ENCODE measurements at regions not wholly inside any gene's neighbourhood (a gene's known extent, or its start where the extent isn't known, plus 50 kb on each side); places are given as distances from the start of the nearest gene placed in this dataset.

DNA sequence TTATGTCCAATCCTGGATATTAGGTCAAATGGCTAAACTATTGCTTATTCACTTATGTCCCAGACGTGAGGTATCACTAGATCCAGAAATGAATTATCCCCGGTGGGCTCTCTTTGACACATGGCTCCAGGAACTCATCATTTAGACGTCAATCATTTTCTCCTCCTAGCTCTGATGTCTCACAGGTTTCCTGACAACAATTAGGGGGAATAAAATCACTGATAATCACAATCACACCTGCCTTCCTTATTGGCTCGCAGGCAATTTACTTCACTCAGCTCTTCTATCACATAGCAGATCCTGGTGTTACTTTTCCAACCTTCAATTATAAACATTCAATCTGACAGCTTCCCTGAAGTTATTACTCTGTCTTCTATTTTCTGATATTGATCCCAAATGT, 634.0 kb upstream of the TENM4 start:
- Histone ChIP-seq H3K27me3 (no peaks in the 10 kb centered on the region), H3K4me3 (no peak overlapping the region), H3K27ac (no peak overlapping the region), H3K36me3 (no peaks in the 10 kb centered on the region), H3K9me3 (no peaks in the 10 kb centered on the region), H3K4me1 (no peaks in the 10 kb centered on the region)
- DNase-seq: no peak
- intact Hi-C loops (cut with DNase I): no loop called here
- 82 to 85% methylated on average over 4 of the region's 4 CpGs for WGBS, 2 donors
- TF ChIP-seq, protein P1, sequence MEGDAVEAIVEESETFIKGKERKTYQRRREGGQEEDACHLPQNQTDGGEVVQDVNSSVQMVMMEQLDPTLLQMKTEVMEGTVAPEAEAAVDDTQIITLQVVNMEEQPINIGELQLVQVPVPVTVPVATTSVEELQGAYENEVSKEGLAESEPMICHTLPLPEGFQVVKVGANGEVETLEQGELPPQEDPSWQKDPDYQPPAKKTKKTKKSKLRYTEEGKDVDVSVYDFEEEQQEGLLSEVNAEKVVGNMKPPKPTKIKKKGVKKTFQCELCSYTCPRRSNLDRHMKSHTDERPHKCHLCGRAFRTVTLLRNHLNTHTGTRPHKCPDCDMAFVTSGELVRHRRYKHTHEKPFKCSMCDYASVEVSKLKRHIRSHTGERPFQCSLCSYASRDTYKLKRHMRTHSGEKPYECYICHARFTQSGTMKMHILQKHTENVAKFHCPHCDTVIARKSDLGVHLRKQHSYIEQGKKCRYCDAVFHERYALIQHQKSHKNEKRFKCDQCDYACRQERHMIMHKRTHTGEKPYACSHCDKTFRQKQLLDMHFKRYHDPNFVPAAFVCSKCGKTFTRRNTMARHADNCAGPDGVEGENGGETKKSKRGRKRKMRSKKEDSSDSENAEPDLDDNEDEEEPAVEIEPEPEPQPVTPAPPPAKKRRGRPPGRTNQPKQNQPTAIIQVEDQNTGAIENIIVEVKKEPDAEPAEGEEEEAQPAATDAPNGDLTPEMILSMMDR (IDR thresholded peaks at IDR 0.05): no peak
- no peak for TF ChIP-seq EP300 (IDR thresholded peaks at IDR 0.05)
- no peak for TF ChIP-seq POLR2A (IDR thresholded peaks at IDR 0.05)
- TF ChIP-seq POLR2AphosphoS5 (IDR thresholded peaks at IDR 0.05): no peak

DNA sequence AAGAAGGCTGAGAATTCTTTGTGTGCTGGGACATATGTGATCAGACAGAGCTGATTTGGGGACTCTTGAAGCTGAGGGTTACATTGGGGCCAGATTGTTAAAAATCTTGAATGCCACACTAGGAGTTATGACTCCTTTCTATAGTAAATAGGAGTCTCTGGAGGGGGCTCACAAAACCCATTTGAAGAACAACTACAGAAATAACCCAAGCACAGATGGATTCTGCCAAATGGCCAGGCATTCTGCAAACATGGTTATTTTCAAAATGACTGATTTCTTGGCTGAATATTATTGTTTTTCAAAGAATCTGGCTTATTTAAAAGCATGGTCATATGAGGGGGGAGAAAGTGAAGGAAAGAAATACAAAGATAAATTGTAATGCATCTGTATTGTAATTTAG, 625.5 kb upstream of the TENM4 start:
- TF ChIP-seq POLR2AphosphoS5 (IDR thresholded peaks at IDR 0.05) (no peak), POLR2A (IDR thresholded peaks at IDR 0.05) (no peak), EP300 (IDR thresholded peaks at IDR 0.05) (no peak)
- TF ChIP-seq, protein P1 (IDR thresholded peaks at IDR 0.05): no peak
- intact Hi-C loops (cut with DNase I): no loop called here

DNA sequence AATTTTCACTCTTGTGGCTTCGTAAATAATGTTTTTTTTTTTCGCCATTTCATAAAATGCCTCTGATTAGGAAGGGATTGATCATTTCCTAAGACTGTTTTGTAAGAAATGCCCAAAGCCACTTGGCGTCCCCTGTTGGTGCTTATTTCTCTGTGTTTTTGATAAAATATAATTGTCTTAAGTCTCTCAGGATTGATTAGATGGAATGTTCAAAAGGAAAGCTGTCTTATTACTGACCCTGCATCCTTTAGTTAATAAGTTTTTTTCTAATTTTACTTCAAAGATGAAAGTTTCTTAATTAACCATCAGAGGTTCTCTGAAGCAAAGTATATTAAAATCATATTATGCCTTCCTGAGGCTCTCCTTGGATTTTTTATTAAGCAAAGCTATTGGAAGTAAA, 624.3 kb upstream of the TENM4 start:
- intact Hi-C loops (cut with DNase I): no loop called here
- H3K9me3 ChIP-seq: no peaks in the 10 kb centered on the region
- H3K36me3 ChIP-seq: no peaks in the 10 kb centered on the region
- no peak for DNase-seq
- TF ChIP-seq, protein P1 (IDR thresholded peaks at IDR 0.05): no peak
- TF ChIP-seq POLR2AphosphoS5 (IDR thresholded peaks at IDR 0.05): no peak
- TF ChIP-seq POLR2A (IDR thresholded peaks at IDR 0.05): no peak
- TF ChIP-seq EP300 (IDR thresholded peaks at IDR 0.05): no peak
- no peaks in the 10 kb centered on the region for H3K27me3 ChIP-seq
- H3K4me1 ChIP-seq: no peaks in the 10 kb centered on the region
- H3K4me3 ChIP-seq: no peak overlapping the region
- no peak overlapping the region for H3K27ac ChIP-seq
- WGBS, 2 donors: 93 to 95% methylated on average over 3 of the region's 3 CpGs

More for the DNA sequence above, 625.5 kb upstream of the TENM4 start:
- H3K9me3 ChIP-seq: no peaks in the 10 kb centered on the region
- no peak overlapping the region for H3K27ac ChIP-seq
- H3K36me3 ChIP-seq: no peaks in the 10 kb centered on the region
- no peak for DNase-seq
- no peaks in the 10 kb centered on the region for H3K4me1 ChIP-seq
- no peaks in the 10 kb centered on the region for H3K27me3 ChIP-seq
- H3K4me3 ChIP-seq: no peak overlapping the region

DNA sequence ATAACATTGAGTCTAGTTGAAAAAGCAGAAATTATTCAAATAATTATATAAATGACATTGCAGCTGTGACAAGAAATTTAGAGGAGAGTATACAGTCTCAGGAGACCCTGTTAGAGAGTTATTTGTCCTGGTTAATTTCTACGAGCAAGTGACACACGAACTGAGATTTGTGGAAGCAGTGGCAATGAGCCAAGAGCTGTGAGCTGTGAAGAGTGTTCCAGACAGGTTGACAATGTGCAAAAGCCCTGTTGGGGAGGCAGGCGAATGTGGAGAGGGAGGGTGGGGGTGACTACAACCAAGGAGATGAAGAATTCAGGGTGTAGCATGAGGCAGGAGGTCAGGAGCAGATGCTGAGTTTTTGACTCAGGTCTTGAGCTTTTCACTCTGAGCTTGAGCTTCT, 620.2 kb upstream of the TENM4 start:
- Histone ChIP-seq H3K9me3 (no peaks in the 10 kb centered on the region), H3K27ac (no peak overlapping the region), H3K36me3 (no peaks in the 10 kb centered on the region), H3K4me1 (no peaks in the 10 kb centered on the region), H3K4me3 (no peak overlapping the region), H3K27me3 (no peaks in the 10 kb centered on the region)
- intact Hi-C loops (cut with DNase I): no loop called here
- DNase-seq: no peak
- 79 to 80% methylated on average over 3 of the region's 3 CpGs for WGBS, 2 donors
- TF ChIP-seq POLR2A (IDR thresholded peaks at IDR 0.05): no peak
- TF ChIP-seq POLR2AphosphoS5 (IDR thresholded peaks at IDR 0.05): no peak
- TF ChIP-seq EP300 (IDR thresholded peaks at IDR 0.05): no peak
- TF ChIP-seq, protein P1 (IDR thresholded peaks at IDR 0.05): no peak

DNA sequence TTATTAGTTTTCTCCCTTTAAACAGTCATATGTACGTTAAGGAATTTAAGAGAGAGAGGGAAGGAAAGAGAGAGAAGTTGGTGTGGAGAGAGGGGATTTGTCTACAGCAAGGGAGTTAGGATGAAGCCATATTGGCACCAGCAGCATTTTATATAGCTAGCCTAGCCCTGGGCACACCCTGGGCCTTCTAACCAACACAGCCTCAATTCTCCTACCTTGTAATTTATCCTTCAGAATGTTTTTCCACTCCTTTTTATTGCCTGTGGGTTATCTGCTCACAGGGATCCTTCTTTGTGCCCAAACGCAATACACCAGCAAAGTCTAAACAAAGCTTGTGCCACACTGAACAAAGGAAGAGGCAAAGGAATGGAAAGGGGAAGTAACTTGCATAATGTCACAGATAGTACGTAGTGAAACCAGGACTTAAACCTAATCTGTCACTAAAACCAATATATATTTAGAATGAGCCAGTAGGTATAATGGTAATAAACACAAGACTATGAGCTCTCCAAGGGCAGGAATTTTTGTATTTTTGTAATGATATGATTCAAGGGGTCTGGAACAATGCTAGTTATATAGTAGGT, 613.8 kb upstream of the TENM4 start:
- H3K27me3 ChIP-seq: no peaks in the 10 kb centered on the region
- DNase-seq: no peak
- no peaks in the 10 kb centered on the region for H3K9me3 ChIP-seq
- intact Hi-C loops (cut with DNase I): no loop called here
- no peaks in the 10 kb centered on the region for H3K4me1 ChIP-seq
- WGBS, 2 donors: 21 to 50% methylated on average over 3 of the region's 3 CpGs
- H3K27ac ChIP-seq: no peak overlapping the region
- H3K36me3 ChIP-seq: no peaks in the 10 kb centered on the region
- TF ChIP-seq EP300 (IDR thresholded peaks at IDR 0.05): no peak
- TF ChIP-seq, protein P1 (IDR thresholded peaks at IDR 0.05): no peak
- no peak for TF ChIP-seq POLR2AphosphoS5 (IDR thresholded peaks at IDR 0.05)
- TF ChIP-seq POLR2A (IDR thresholded peaks at IDR 0.05): no peak
- no peak overlapping the region for H3K4me3 ChIP-seq

All from sigmoid colon (tissue), 6 donors.